HG02870 (cell line): ENCODE measurements at regions not wholly inside any gene's neighbourhood (a gene's known extent, or its start where the extent isn't known, plus 50 kb on each side); places are given as distances from the start of the nearest gene placed in this dataset.

Experiments used
- ATAC-seq: cut with Tn5 transposase; IDR thresholded peaks from one replicate; pipeline ENCODE4 v1.9.1; 2021; ENCODE audit warnings: mild to moderate bottlenecking, moderate library complexity; ENCODE audit not compliant: unreplicated experiment

DNA sequence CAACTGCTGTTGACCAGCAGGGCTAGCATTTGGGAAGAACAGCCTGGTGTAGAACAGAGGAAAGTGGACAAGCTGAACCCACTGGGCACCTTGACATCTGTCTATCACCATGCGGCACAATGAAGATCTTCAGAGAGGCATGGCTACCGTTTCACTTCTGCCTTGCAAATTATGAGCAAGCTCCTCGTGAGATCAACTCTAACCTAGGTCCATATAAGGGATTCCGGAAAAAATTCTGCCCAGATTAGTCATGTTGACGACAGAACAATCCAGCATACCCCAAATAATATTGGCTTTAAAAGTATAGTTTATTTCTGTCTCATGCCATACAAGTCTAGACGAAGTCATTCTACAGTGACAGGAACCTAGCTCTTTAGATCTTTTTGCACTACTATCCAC is 91.6 kb upstream of the ATF7IP start:
- peak; percentile 45 for ATAC-seq

DNA sequence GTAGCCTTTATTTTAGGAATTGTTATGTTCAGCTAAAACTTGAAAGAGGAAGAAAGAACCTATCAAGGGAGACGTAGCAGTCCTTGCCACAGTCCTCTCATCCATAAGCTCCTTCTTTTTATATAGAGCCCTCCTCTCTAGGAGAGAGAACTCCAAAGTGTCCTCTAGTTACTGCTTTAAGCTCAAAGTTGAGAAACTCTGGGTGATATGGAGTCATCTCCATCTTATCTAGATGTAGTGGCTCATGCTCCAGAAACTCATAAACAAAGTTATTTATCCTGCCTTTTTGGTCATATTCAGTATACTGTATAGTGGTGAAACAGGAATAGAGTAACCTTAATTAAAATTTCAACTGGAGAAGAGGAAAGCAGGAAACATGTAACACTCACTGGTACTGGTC is 90.4 kb upstream of the ATF7IP start:
- ATAC-seq = no peak

GRCh38 chr12:14275886-14276285 is 89.6 kb upstream of the ATF7IP start:
- ATAC-seq = no peak

- peak; percentile 37 for ATAC-seq
These were observed 87.1 kb upstream of the ATF7IP start for GRCh38 chr12:14278294-14278953.

DNA sequence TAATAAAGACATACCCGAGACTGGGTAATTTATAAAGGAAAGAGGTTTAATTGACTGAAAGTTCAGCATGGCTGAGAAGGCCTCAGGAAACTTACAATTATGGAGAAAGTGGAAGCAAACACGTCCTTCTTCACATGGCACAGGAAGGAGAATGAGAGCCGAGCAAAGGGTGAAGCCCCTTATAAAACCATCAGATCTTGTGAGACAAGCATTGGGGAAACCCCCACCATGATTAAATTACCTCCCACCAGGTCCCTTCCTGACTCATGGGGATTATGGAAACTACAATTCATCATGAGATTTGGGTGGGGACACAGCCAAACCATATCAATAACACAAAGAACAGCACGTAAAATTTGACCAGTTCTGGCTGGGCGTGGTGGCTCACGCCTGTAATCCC is 85.6 kb upstream of the ATF7IP start:
- ATAC-seq = no peak

- ATAC-seq = no peak
These were observed 84.6 kb upstream of the ATF7IP start for GRCh38 chr12:14280921-14281320.

GRCh38 chr12:14281539-14281938 is 83.9 kb upstream of the ATF7IP start:
- ATAC-seq = no peak

DNA sequence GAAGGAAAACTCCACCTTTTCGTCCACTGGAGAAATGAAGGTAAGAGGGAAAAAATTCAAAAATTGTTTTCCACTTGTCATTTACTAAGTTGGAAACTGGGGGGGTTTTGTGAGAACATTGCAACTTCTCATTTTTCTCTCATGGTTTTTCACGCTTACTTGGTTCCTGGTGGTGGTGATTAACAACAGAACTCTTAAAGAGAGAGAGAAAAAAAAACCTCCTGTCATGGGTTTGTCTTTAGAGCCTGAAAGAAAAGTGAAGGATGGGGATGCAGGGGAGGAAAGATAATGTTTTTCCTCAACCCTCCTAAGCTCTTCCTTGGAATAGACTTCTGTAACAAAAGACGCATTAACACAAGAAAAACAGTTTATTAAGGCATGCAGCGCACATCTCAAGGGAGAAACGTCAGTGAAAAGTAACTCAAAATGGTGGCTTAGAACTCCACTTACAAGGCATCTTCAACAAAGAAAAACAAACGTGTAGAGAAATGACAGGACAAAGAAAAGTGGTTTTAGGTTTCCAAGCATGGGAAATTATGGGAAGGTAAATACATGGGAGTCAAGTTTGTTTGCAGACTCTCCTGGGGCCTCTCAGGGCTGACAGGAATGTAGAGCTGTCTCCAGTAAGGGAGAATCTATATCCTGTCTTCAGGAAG is 81.9 kb upstream of the ATF7IP start:
- ATAC-seq = peak; percentile 44

GRCh38 chr12:14284184-14284722 is 81.2 kb upstream of the ATF7IP start:
- peak; percentile 84 for ATAC-seq

- ATAC-seq = no peak
These were observed 75.9 kb upstream of the ATF7IP start for GRCh38 chr12:14289601-14290000.

DNA sequence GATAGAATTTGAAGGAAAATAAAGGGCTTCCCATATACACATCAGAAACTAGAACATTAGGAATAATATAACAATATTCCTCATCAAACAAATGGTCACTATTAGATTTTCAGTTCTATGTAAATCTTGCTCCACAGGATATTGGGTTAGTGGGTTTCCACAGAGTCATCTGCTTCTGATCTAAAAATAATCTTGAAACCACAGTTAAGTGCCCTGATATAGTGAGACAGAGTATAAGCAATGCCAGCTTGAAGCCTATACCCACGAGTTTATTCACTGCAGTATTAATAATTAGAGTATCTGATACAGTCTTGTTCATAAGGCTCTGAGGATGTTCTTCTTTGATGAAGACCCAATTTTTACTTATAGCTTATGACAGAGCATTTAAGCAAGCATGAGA is 74.5 kb upstream of the ATF7IP start:
- ATAC-seq = no peak

DNA sequence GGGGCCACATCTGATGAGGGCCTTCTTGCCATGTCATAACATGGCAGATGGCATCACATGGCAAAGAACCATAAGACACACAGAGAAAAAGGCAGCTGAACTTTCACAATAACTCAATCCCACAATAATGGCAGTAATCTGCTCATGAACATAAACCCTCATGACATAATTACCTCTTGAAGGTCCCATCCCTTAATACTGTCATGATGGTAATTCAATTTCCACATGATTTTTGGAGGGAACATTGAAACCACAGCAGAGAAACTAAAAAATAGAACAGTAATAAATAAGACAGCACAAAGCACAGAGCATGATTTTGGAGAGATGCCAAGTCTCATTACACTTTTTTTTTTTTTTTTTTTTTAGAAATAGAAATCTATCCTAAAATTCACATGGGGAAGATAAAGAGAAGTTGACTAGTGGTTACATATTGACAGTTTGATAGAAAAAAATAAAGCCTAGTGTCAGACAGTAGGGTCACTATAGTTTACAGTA is 61.8 kb upstream of the ATF7IP start:
- no peak for ATAC-seq

- no peak for ATAC-seq
These were observed 58.5 kb upstream of the ATF7IP start for GRCh38 chr12:14307004-14307403.

GRCh38 chr12:14308516-14308915 is 57.0 kb upstream of the ATF7IP start:
- ATAC-seq = no peak

GRCh38 chr12:14310866-14311265 is 54.6 kb upstream of the ATF7IP start:
- ATAC-seq = no peak

GRCh38 chr12:14313379-14314138 is 51.9 kb upstream of the ATF7IP start:
- ATAC-seq = no peak

- ATAC-seq = peak; percentile 48
These were observed 50.7 kb upstream of the ATF7IP start for GRCh38 chr12:14314801-14315200.

DNA sequence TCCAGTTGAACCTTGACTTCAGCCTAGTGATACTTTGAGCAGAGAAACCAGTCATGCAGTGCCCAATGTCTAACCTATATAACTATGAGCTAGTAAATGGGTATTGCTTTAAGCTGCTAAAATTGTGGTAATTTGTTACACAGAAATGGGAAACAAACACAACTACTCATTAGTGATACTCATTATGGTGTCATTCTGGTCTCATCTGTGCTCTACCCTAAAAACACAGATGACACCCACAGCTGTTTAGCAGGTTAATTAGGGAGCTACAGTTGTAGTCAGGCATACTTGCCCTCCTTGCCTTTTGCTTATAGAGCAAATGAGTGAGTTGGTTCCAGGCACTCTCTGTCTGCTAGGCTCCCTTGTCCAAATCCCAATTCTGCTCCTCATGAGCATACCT is 50.0 kb upstream of the ATF7IP start:
- ATAC-seq = no peak
